ENCODE measurements at regions not wholly inside any gene's neighbourhood (a gene's known extent, or its start where the extent isn't known, plus 50 kb on each side); places are given as distances from the start of the nearest gene placed in this dataset.

GRCh38 chr5:63081402-63081801 is 502.8 kb downstream of the LRRC70 start:
- no peak for TF ChIP-seq CTCF (IDR thresholded peaks at IDR 0.05; ENCODE audit: control extremely low read depth, extremely low read depth, low read depth, missing control alignments)

GRCh38 chr5:63070001-63070400 is 491.4 kb downstream of the LRRC70 start:
- ChIA-PET CTCF (interaction anchor here (0.8 kb wide), 1 partner anchor 10 kb away, joined by 3 read pairs; no protein-coding TSS in a partner anchor), POLR2A (no interaction called here)
- DNase-seq (ENCODE audit: extremely low spot score) = no peak
- TF ChIP-seq CTCF (IDR thresholded peaks at IDR 0.05; ENCODE audit: control extremely low read depth, extremely low read depth, low read depth, missing control alignments) = no peak

More at GRCh38 chr5:63081402-63081801, 502.8 kb downstream of the LRRC70 start:
- CTCF ChIA-PET = no interaction called here
- DNase-seq (ENCODE audit: extremely low spot score) = no peak
- POLR2A ChIA-PET = no interaction called here

- CTCF ChIA-PET = no interaction called here
- DNase-seq (ENCODE audit: extremely low spot score) = no peak
- TF ChIP-seq CTCF (IDR thresholded peaks at IDR 0.05; ENCODE audit: control extremely low read depth, extremely low read depth, low read depth, missing control alignments) = no peak
- POLR2A ChIA-PET = no interaction called here
Measured at GRCh38 chr5:63055421-63055820, 476.8 kb downstream of the LRRC70 start.

- no peak for DNase-seq (ENCODE audit: extremely low spot score)
- ChIA-PET POLR2A (no interaction called here), CTCF (no interaction called here)
- no peak for TF ChIP-seq CTCF (IDR thresholded peaks at IDR 0.05; ENCODE audit: control extremely low read depth, extremely low read depth, low read depth, missing control alignments)
Measured at GRCh38 chr5:63053019-63053638, 474.5 kb downstream of the LRRC70 start.

- no peak for TF ChIP-seq CTCF (IDR thresholded peaks at IDR 0.05; ENCODE audit: control extremely low read depth, extremely low read depth, low read depth, missing control alignments)
- ChIA-PET CTCF (no interaction called here), POLR2A (no interaction called here)
- DNase-seq (ENCODE audit: extremely low spot score) = no peak
Measured at GRCh38 chr5:63050916-63051315, 472.3 kb downstream of the LRRC70 start.

- no peak for DNase-seq (ENCODE audit: extremely low spot score)
- ChIA-PET CTCF (no interaction called here), POLR2A (no interaction called here)
- no peak for TF ChIP-seq CTCF (IDR thresholded peaks at IDR 0.05; ENCODE audit: control extremely low read depth, extremely low read depth, low read depth, missing control alignments)
Measured at GRCh38 chr5:63049935-63050334, 471.3 kb downstream of the LRRC70 start.

- no peak for DNase-seq (ENCODE audit: extremely low spot score)
- no peak for TF ChIP-seq CTCF (IDR thresholded peaks at IDR 0.05; ENCODE audit: control extremely low read depth, extremely low read depth, low read depth, missing control alignments)
- ChIA-PET CTCF (no interaction called here), POLR2A (no interaction called here)
Measured at GRCh38 chr5:63043792-63044191, 465.2 kb downstream of the LRRC70 start.
